ENCODE measurements at regions not wholly inside any gene's neighbourhood (a gene's known extent, or its start where the extent isn't known, plus 50 kb on each side); places are given as distances from the start of the nearest gene placed in this dataset.

DNA sequence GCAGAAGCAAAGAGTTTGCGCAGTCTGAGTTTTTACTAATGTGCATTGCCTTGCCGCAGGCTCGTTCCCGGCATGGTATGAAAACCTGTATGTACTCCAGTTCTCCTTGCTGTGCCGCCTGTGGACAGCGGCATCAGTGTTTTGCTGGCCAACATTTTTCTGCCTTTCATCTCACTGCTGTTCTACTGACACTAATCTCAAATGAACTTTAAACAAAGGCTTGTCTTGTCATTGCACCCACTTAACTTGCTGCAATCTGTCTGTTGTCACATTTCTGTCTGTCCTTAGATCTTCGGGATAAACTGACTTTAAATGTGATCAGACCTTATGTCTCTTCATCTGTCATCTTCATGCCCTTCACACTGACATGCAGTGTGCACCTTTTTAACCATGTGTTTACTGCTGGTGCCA lies 71.7 kb upstream of the ZNRF2 start:
- no peak overlapping the region for H3K4me3 ChIP-seq (ENCODE audit: control insufficient read depth in 1 of 7, extremely low read depth in 1 of 7, insufficient read depth in 4 of 7, low read depth in 2 of 7, low read length in 6 of 7)
- no peak overlapping the region for H3K27ac ChIP-seq (ENCODE audit: insufficient read depth in 1 of 2, low read depth in 1 of 2, low read length in 2 of 2, poor library complexity in 1 of 2, severe bottlenecking in 2 of 2)
- no peak for DNase-seq
- no peaks in the 10 kb centered on the region for H3K9me3 ChIP-seq (ENCODE audit: control extremely low read depth in 1 of 5, control insufficient read depth in 4 of 5, insufficient read depth in 2 of 5, low read depth in 1 of 5, low read length in 4 of 5)
- peaks cover 0 to 3% (median 0%) of the 10 kb centered on the region in 4 experiments for H3K36me3 ChIP-seq (ENCODE audit: control insufficient read depth in 4 of 4, insufficient read depth in 4 of 4, low read length in 3 of 4)
- peaks cover 2 to 12% (median 7%) of the 10 kb centered on the region in 4 experiments for H3K4me1 ChIP-seq (ENCODE audit: control extremely low read depth in 1 of 4, control insufficient read depth in 4 of 4, insufficient read depth in 4 of 4, low read length in 3 of 4)
- POLR2A ChIA-PET: interaction anchor here (0.6 kb wide), 1 partner anchor 55 kb away, joined by 3 read pairs; no protein-coding TSS in a partner anchor
- CTCF ChIA-PET: interaction anchor here (1.6 kb wide), 1 partner anchor 12 kb away, joined by 3 read pairs; no protein-coding TSS in a partner anchor
- no peaks in the 10 kb centered on the region for H3K27me3 ChIP-seq (replicated peaks in 2 of 5; ENCODE audit: control insufficient read depth in 4 of 5, insufficient read depth in 5 of 5, low read length in 4 of 5)
- WGBS (ENCODE audit: insufficient coverage): 93% methylated on average over 7 of the region's 7 CpGs

GRCh38 chr7:30213637-30214036 lies 70.8 kb upstream of the ZNRF2 start:
- H3K27me3 ChIP-seq (replicated peaks in 2 of 5; ENCODE audit: control insufficient read depth in 4 of 5, insufficient read depth in 5 of 5, low read length in 4 of 5): no peaks in the 10 kb centered on the region
- DNase-seq: no peak
- peaks cover 0 to 1% (median 0%) of the 10 kb centered on the region in 5 experiments for H3K9me3 ChIP-seq (ENCODE audit: control extremely low read depth in 1 of 5, control insufficient read depth in 4 of 5, insufficient read depth in 2 of 5, low read depth in 1 of 5, low read length in 4 of 5)
- H3K4me1 ChIP-seq (ENCODE audit: control extremely low read depth in 1 of 4, control insufficient read depth in 4 of 4, insufficient read depth in 4 of 4, low read length in 3 of 4): peaks cover 2 to 12% (median 7%) of the 10 kb centered on the region in 4 experiments
- H3K27ac ChIP-seq (ENCODE audit: insufficient read depth in 1 of 2, low read depth in 1 of 2, low read length in 2 of 2, poor library complexity in 1 of 2, severe bottlenecking in 2 of 2): no peak overlapping the region
- CTCF ChIA-PET: interaction anchor here (1.0 kb wide), 1 partner anchor 10 kb away, joined by 4 read pairs; no protein-coding TSS in a partner anchor
- peaks cover 0 to 3% (median 0%) of the 10 kb centered on the region in 4 experiments for H3K36me3 ChIP-seq (ENCODE audit: control insufficient read depth in 4 of 4, insufficient read depth in 4 of 4, low read length in 3 of 4)
- no peak overlapping the region for H3K4me3 ChIP-seq (ENCODE audit: control insufficient read depth in 1 of 7, extremely low read depth in 1 of 7, insufficient read depth in 4 of 7, low read depth in 2 of 7, low read length in 6 of 7)
- POLR2A ChIA-PET: no interaction called here

GRCh38 chr7:30214651-30215137 lies 69.7 kb upstream of the ZNRF2 start:
- POLR2A ChIA-PET: no interaction called here
- Histone ChIP-seq H3K4me3 (ENCODE audit: control insufficient read depth in 1 of 7, extremely low read depth in 1 of 7, insufficient read depth in 4 of 7, low read depth in 2 of 7, low read length in 6 of 7) (no peak overlapping the region), H3K9me3 (ENCODE audit: control extremely low read depth in 1 of 5, control insufficient read depth in 4 of 5, insufficient read depth in 2 of 5, low read depth in 1 of 5, low read length in 4 of 5) (peaks cover 0 to 11% (median 4%) of the 10 kb centered on the region in 5 experiments), H3K36me3 (ENCODE audit: control insufficient read depth in 4 of 4, insufficient read depth in 4 of 4, low read length in 3 of 4) (peaks cover 0 to 3% (median 0%) of the 10 kb centered on the region in 4 experiments), H3K4me1 (ENCODE audit: control extremely low read depth in 1 of 4, control insufficient read depth in 4 of 4, insufficient read depth in 4 of 4, low read length in 3 of 4) (peaks cover 2 to 12% (median 7%) of the 10 kb centered on the region in 4 experiments), H3K27ac (ENCODE audit: insufficient read depth in 1 of 2, low read depth in 1 of 2, low read length in 2 of 2, poor library complexity in 1 of 2, severe bottlenecking in 2 of 2) (no peak overlapping the region), H3K27me3 (replicated peaks in 2 of 5; ENCODE audit: control insufficient read depth in 4 of 5, insufficient read depth in 5 of 5, low read length in 4 of 5) (no peaks in the 10 kb centered on the region)
- DNase-seq: no peak
- 93% methylated on average over 4 of the region's 8 CpGs for WGBS (ENCODE audit: insufficient coverage)
- CTCF ChIA-PET: interaction anchor here (1.0 kb wide), 1 partner anchor 10 kb away, joined by 3 read pairs; no protein-coding TSS in a partner anchor

DNA sequence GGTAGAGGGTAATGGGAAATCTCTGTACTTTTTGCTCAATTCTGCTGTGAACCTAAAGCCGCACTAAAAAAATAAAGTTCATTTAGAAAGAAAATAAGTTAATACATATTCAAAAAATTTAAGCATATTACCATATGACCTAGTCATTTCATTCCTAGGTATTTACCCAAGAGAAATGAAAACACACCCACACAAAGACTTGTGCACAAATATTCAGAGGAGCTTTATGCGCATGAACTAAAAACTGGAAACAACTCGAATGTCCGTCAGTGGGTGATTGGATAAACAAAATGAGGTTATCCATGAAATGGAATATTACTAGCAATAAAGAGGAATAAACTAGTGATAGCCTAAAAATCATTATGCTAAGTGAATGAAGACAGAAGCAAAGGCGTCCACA lies 62.6 kb upstream of the ZNRF2 start:
- H3K9me3 ChIP-seq (ENCODE audit: control extremely low read depth in 1 of 5, control insufficient read depth in 4 of 5, insufficient read depth in 2 of 5, low read depth in 1 of 5, low read length in 4 of 5): peaks cover 2 to 27% (median 8%) of the 10 kb centered on the region in 5 experiments
- ChIA-PET POLR2A (no interaction called here), CTCF (no interaction called here)
- DNase-seq: no peak
- H3K27me3 ChIP-seq (replicated peaks in 2 of 5; ENCODE audit: control insufficient read depth in 4 of 5, insufficient read depth in 5 of 5, low read length in 4 of 5): peaks cover 0 to 4% (median 0%) of the 10 kb centered on the region in 5 experiments
- H3K4me3 ChIP-seq (ENCODE audit: control insufficient read depth in 1 of 7, extremely low read depth in 1 of 7, insufficient read depth in 4 of 7, low read depth in 2 of 7, low read length in 6 of 7): no peak overlapping the region
- WGBS (ENCODE audit: insufficient coverage): no CpG with 5 or more reads among the region's 5 CpGs
- H3K4me1 ChIP-seq (ENCODE audit: control extremely low read depth in 1 of 4, control insufficient read depth in 4 of 4, insufficient read depth in 4 of 4, low read length in 3 of 4): peaks cover 6 to 35% (median 22%) of the 10 kb centered on the region in 4 experiments
- no peak overlapping the region for H3K27ac ChIP-seq (ENCODE audit: insufficient read depth in 1 of 2, low read depth in 1 of 2, low read length in 2 of 2, poor library complexity in 1 of 2, severe bottlenecking in 2 of 2)
- H3K36me3 ChIP-seq (ENCODE audit: control insufficient read depth in 4 of 4, insufficient read depth in 4 of 4, low read length in 3 of 4): no peaks in the 10 kb centered on the region

DNA sequence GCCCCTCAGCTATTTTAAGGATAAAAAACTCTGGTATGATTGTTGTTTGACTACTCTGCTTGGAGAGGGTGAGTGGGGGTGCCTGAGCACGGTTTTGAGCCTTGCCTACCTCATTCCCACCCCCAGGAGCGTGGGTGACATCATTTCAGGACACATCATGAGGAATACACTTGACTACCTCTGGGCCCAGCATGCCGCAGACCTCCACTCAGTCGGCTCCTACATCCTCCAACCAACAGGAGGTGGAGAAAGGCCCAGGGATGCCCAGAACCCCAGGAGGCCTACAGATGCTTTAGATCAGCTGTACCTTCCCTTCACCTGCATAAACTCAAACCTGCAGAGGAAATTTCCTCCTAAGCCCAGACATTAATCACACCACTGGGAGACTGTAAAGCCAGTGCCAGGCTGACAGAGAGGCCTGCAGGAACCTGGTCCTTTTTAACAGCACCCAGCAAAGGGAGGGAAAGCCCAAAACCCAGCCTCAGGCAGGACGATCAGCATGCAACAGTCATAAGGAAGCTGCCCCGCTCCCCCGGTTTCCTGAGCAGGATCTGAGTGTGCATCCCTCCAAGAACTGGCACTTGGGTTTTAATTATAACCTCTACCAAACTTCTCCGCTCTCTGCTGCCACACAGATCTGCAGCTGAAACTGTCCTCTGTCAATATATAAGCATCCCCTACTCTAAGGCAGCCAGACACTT lies 61.7 kb upstream of the ZNRF2 start:
- CTCF ChIA-PET: interaction anchor here (1.5 kb wide), 1 partner anchor 9 kb away, joined by 4 read pairs; no protein-coding TSS in a partner anchor
- Histone ChIP-seq H3K9me3 (ENCODE audit: control extremely low read depth in 1 of 5, control insufficient read depth in 4 of 5, insufficient read depth in 2 of 5, low read depth in 1 of 5, low read length in 4 of 5) (peaks cover 2 to 27% (median 8%) of the 10 kb centered on the region in 5 experiments), H3K36me3 (ENCODE audit: control insufficient read depth in 4 of 4, insufficient read depth in 4 of 4, low read length in 3 of 4) (no peaks in the 10 kb centered on the region), H3K4me1 (ENCODE audit: control extremely low read depth in 1 of 4, control insufficient read depth in 4 of 4, insufficient read depth in 4 of 4, low read length in 3 of 4) (peaks cover 6 to 38% (median 23%) of the 10 kb centered on the region in 4 experiments), H3K27me3 (replicated peaks in 2 of 5; ENCODE audit: control insufficient read depth in 4 of 5, insufficient read depth in 5 of 5, low read length in 4 of 5) (peaks cover 0 to 4% (median 0%) of the 10 kb centered on the region in 5 experiments), H3K4me3 (ENCODE audit: control insufficient read depth in 1 of 7, extremely low read depth in 1 of 7, insufficient read depth in 4 of 7, low read depth in 2 of 7, low read length in 6 of 7) (no peak overlapping the region), H3K27ac (ENCODE audit: insufficient read depth in 1 of 2, low read depth in 1 of 2, low read length in 2 of 2, poor library complexity in 1 of 2, severe bottlenecking in 2 of 2) (no peak overlapping the region)
- POLR2A ChIA-PET: no interaction called here
- 98% methylated on average over 5 of the region's 8 CpGs for WGBS (ENCODE audit: insufficient coverage)
- DNase-seq: no peak

DNA sequence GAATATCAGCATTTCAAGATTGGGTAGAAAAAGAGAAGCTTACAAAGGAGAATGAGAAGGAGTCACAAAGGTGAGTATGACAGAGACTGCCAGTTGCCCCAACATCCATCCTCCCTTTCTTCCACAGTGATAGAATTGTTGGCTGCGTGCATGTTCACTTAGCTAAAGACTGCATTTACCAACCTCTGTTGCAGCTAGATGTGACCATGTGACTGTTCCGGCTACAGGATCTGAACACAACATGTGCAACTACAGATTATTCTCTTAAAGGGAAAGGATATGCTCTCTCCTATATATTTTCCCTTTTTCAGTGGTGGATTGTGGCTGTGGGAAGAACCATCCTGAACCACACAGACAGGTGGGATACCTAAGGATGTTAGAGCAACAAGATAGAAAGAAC lies 60.5 kb upstream of the ZNRF2 start:
- POLR2A ChIA-PET: no interaction called here
- no peak overlapping the region for H3K4me3 ChIP-seq (ENCODE audit: control insufficient read depth in 1 of 7, extremely low read depth in 1 of 7, insufficient read depth in 4 of 7, low read depth in 2 of 7, low read length in 6 of 7)
- H3K9me3 ChIP-seq (ENCODE audit: control extremely low read depth in 1 of 5, control insufficient read depth in 4 of 5, insufficient read depth in 2 of 5, low read depth in 1 of 5, low read length in 4 of 5): peaks cover 2 to 24% (median 8%) of the 10 kb centered on the region in 5 experiments
- H3K27ac ChIP-seq (ENCODE audit: insufficient read depth in 1 of 2, low read depth in 1 of 2, low read length in 2 of 2, poor library complexity in 1 of 2, severe bottlenecking in 2 of 2): no peak overlapping the region
- CTCF ChIA-PET: interaction anchor here (0.6 to 1.6 kb wide), 5 partner anchors 9 to 45 kb away, joined by 3 to 4 read pairs (median 3); no protein-coding TSS in a partner anchor
- 100% methylated on average over 1 of the region's 2 CpGs for WGBS (ENCODE audit: insufficient coverage)
- H3K36me3 ChIP-seq (ENCODE audit: control insufficient read depth in 4 of 4, insufficient read depth in 4 of 4, low read length in 3 of 4): peaks cover 0 to 5% (median 0%) of the 10 kb centered on the region in 4 experiments
- peaks cover 6 to 38% (median 23%) of the 10 kb centered on the region in 4 experiments for H3K4me1 ChIP-seq (ENCODE audit: control extremely low read depth in 1 of 4, control insufficient read depth in 4 of 4, insufficient read depth in 4 of 4, low read length in 3 of 4)
- DNase-seq: peak in 1 of 3 donors; percentile 20
- H3K27me3 ChIP-seq (replicated peaks in 2 of 5; ENCODE audit: control insufficient read depth in 4 of 5, insufficient read depth in 5 of 5, low read length in 4 of 5): peaks cover 0 to 4% (median 0%) of the 10 kb centered on the region in 5 experiments
